ACHN (cell line): ENCODE measurements at regions not wholly inside any gene's neighbourhood (a gene's known extent, or its start where the extent isn't known, plus 50 kb on each side); places are given as distances from the start of the nearest gene placed in this dataset.

Experiments
- DNase-seq: peaks from one replicate; pipeline ENCODE4 v3.0.0-alpha.2; 2015
- in situ Hi-C: cut with HindIII; loops from 2 replicates; pipeline ENCODE4 v1.10.0; 2017; ENCODE audit warnings: low sequenced_read_pairs, low pct_ligation_motif_present, low pct_unique_long_range_greater_than_20kb

- in situ Hi-C loops: no loop called here
- no peak for DNase-seq
Measured at GRCh38 chr11:127919206-127920000, 668.0 kb downstream of the ETS1 start.

GRCh38 chr11:127902382-127902781, 685.0 kb downstream of the ETS1 start:
- DNase-seq: no peak
- in situ Hi-C loops: no loop called here

GRCh38 chr11:127898422-127899365, 688.7 kb downstream of the ETS1 start:
- DNase-seq: no peak
- in situ Hi-C loops: no loop called here

DNA sequence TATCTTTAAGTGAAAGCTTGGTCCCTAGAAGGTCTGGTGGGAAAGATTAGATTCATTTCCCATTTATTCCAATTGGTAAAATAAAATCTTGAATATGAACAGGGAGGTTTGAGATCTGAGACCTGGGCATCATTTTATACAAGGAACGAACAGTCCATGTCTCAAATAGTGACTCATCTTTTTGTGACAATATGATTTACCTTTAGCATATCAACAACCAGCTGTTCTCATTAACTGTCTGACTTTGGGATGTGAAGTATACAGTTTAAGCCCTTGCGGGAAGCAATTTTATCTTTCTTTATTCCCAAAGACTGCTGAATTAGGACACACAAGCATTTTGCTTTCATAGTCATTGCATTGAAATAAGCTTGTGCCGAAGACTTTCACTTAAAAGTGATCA, 691.6 kb downstream of the ETS1 start:
- in situ Hi-C loops: no loop called here
- no peak for DNase-seq

GRCh38 chr11:127894316-127894715, 693.0 kb downstream of the ETS1 start:
- no peak for DNase-seq
- in situ Hi-C loops: no loop called here

- no peak for DNase-seq
- in situ Hi-C loops: no loop called here
Measured at GRCh38 chr11:127890030-127890615, 697.2 kb downstream of the ETS1 start.

GRCh38 chr11:127888386-127888785, 699.0 kb downstream of the ETS1 start:
- in situ Hi-C loops: no loop called here

DNA sequence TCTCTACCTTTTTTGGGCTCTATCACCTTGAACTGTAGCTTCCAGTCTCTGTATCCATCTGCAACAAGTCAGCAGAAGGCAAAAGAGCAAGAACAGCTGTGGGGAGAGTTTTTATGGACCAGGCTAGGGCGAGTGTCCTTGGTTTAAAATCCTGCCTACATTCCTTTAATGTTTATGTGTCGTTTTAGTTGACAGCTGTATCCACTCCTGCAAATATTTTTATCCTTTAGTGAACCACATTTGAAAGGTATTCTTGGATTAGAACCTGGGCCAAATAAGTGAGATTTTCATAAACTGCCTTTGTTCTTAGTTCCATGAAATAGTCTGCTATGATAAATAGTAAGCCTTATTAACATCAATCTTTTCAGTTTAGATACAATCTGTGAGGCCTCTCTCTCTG, 712.2 kb downstream of the ETS1 start:
- DNase-seq: no peak
- in situ Hi-C loops: no loop called here

More at GRCh38 chr11:127888386-127888785, 699.0 kb downstream of the ETS1 start:
- no peak for DNase-seq

GRCh38 chr11:127873478-127873877, 713.9 kb downstream of the ETS1 start:
- in situ Hi-C loops: no loop called here
- no peak for DNase-seq

- no peak for DNase-seq
- in situ Hi-C loops: no loop called here
Measured at GRCh38 chr11:127866109-127866508, 721.2 kb downstream of the ETS1 start.

GRCh38 chr11:127864861-127865260, 722.5 kb downstream of the ETS1 start:
- no peak for DNase-seq
- in situ Hi-C loops: no loop called here

DNA sequence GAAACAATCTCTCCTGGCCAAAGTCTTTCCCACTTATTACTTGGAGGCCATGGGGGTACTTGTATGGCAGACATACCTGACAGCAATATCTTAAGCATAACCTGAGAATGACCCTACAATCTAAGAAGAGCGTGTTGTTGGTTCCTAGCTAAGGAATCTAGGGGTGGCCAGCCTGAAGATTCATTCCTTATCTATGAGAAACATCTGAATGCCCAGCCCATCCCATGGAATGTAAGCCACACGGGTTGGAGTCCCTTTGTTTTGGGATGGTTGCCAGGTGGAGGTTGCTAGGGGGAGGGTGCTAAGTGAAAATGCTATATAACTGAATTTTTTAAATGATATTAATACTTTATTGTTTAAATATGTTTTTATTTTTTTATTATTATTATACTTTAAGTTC, 725.0 kb downstream of the ETS1 start:
- in situ Hi-C loops: no loop called here
- no peak for DNase-seq

GRCh38 chr11:127859941-127860354, 727.4 kb downstream of the ETS1 start:
- in situ Hi-C loops: no loop called here
- DNase-seq: no peak

GRCh38 chr11:127844876-127845275, 742.5 kb downstream of the ETS1 start:
- no peak for DNase-seq
- in situ Hi-C loops: no loop called here

GRCh38 chr11:127843483-127844396, 743.6 kb downstream of the ETS1 start:
- in situ Hi-C loops: no loop called here
- DNase-seq: peak; percentile 53

DNA sequence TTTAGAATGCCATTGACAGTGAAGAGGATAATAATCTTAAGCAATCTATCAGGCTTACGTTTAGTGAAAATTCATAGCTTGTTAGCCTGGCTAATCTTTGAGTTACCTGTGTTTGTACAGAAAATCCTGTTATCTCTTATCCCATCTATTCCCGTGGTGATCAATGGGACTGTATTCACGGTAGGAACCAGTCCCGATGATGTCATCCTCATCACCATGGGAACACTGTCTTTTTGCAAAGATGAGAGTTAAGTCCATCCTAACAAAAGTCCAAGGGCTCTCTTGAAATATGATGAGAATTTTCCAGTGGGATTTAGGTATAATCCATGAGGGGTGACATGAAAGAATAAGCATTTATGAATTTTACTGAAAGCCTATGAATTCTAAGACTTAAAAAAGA, 762.2 kb downstream of the ETS1 start:
- in situ Hi-C loops: no loop called here

GRCh38 chr11:127818625-127819024, 768.7 kb downstream of the ETS1 start:
- in situ Hi-C loops: no loop called here
- no peak for DNase-seq

More for the DNA sequence above, 762.2 kb downstream of the ETS1 start:
- DNase-seq: no peak

GRCh38 chr11:127816962-127817361, 770.4 kb downstream of the ETS1 start:
- in situ Hi-C loops: no loop called here
- no peak for DNase-seq
